H1 (cell line): ENCODE measurements at regions not wholly inside any gene's neighbourhood (a gene's known extent, or its start where the extent isn't known, plus 50 kb on each side); places are given as distances from the start of the nearest gene placed in this dataset.

Experiments used
- CTCF ChIA-PET: fragments of 300-600 bp; sonication (Branson Sonifier 250); formaldehyde crosslinking; loops from one replicate; lab custom pipeline; 2021; ENCODE audit not compliant: partially characterized antibody; lab: Charles Lee
- POLR2A ChIA-PET: fragments of 300-600 bp; sonication (Branson Sonifier 250); formaldehyde crosslinking; loops from one replicate; lab custom pipeline; 2021; ENCODE audit warnings: inconsistent platforms; ENCODE audit not compliant: partially characterized antibody; lab: Charles Lee
- DNase-seq, 2 experiments: peaks; one replicate each; pipeline versions ENCODE4 v3.0.0 to v3.0.0-alpha.2; 2010 to 2022; ENCODE audit warnings: low spot score in 2 of 2, low read depth in 1 of 2, mixed read lengths in 1 of 2
- FAIRE-seq: peaks from 2 replicates; lab custom pipeline; 2011; peaks lifted over from hg19 to GRCh38; lab: Jason Lieb, UNC
- H2AFZ ChIP-seq: 2 replicates; pipeline ENCODE4 v1.8.1; 2012; ENCODE audit warnings: low read length, inconsistent platforms
- H2AK5ac ChIP-seq: 2 replicates; pipeline ENCODE4 v1.6.1; 2013; ENCODE audit warnings: low read depth, low read length
- H2BK120ac ChIP-seq: replicated peaks from 2 replicates; pipeline ENCODE3; 2013; ENCODE audit warnings: low read depth, low read length, inconsistent platforms
- H2BK12ac ChIP-seq: 2 replicates; pipeline ENCODE4 v1.6.1; 2013; ENCODE audit warnings: low read depth, low read length
- H2BK15ac ChIP-seq: 2 replicates; pipeline ENCODE4 v1.6.1; 2013; ENCODE audit warnings: low read length
- H2BK20ac ChIP-seq: 2 replicates; pipeline ENCODE4 v1.6.1; 2013; ENCODE audit warnings: low read length
- H2BK5ac ChIP-seq: 2 replicates; pipeline ENCODE4 v1.6.1; 2013; ENCODE audit warnings: low read depth, low read length
- H3K14ac ChIP-seq: 2 replicates; pipeline ENCODE4 v1.6.1; 2013; ENCODE audit warnings: inconsistent platforms; ENCODE audit not compliant: insufficient read length
- H3K18ac ChIP-seq: 2 replicates; pipeline ENCODE4 v1.6.1; 2013; ENCODE audit warnings: low read length; ENCODE audit errors: extremely low read depth
- H3K23ac ChIP-seq: 2 replicates; pipeline ENCODE4 v1.6.1; 2013; ENCODE audit warnings: inconsistent platforms; ENCODE audit not compliant: insufficient read length
- H3K23me2 ChIP-seq: 2 replicates; pipeline ENCODE4 v1.6.1; 2013; ENCODE audit warnings: low read depth, low read length
- H3K27ac ChIP-seq: 2 replicates; pipeline ENCODE4 v1.6.1; 2011; ENCODE audit warnings: low read depth, low read length, inconsistent platforms
- H3K27me3 ChIP-seq, 4 experiments: replicated peaks in 1 of 4; 1 replicate in 1 of 4; 2 replicates in 3 of 4; pipeline versions ENCODE4 v1.6.1 to v1.8.1; 2011 to 2013; ENCODE audit warnings: low read length in 3 of 4, mild to moderate bottlenecking in 3 of 4, inconsistent platforms in 2 of 4, mixed read lengths in 2 of 4, moderate library complexity in 1 of 4; ENCODE audit not compliant: control insufficient read depth in 3 of 4, insufficient read depth in 3 of 4; ENCODE audit errors: extremely low read depth in 1 of 4
- H3K36me3 ChIP-seq, 4 experiments: 2 replicates each; pipeline versions ENCODE4 v1.6.1 to v1.8.1; 2011 to 2013; ENCODE audit warnings: mild to moderate bottlenecking in 4 of 4, low read length in 3 of 4, moderate library complexity in 2 of 4, control low read depth in 1 of 4, inconsistent platforms in 1 of 4; ENCODE audit not compliant: insufficient read depth in 4 of 4, control insufficient read depth in 2 of 4
- H3K4ac ChIP-seq: replicated peaks from 2 replicates; pipeline ENCODE3; 2013; ENCODE audit warnings: low read length, low read depth, mixed read lengths, inconsistent platforms; ENCODE audit not compliant: insufficient read length
- H3K4me1 ChIP-seq, 4 experiments: replicated peaks in 1 of 4; 1 replicate in 1 of 4; 2 replicates in 3 of 4; pipeline versions ENCODE4 v1.6.1 to v1.8.1; 2011 to 2013; ENCODE audit warnings: low read length in 3 of 4, inconsistent platforms in 2 of 4, mixed read lengths in 1 of 4; ENCODE audit not compliant: insufficient read depth in 4 of 4, control insufficient read depth in 3 of 4
- H3K4me2 ChIP-seq, 2 experiments: 2 replicates each; pipeline versions ENCODE4 v1.6.1 to v1.8.1; 2011 to 2013; ENCODE audit warnings: low read depth in 2 of 2, low read length in 2 of 2, control low read depth in 1 of 2, inconsistent platforms in 1 of 2, mild to moderate bottlenecking in 1 of 2; ENCODE audit not compliant: insufficient read depth in 1 of 2
- H3K4me3 ChIP-seq, 4 experiments: fragments of 200-600, 300-600 bp in 1 of 4; sonication (generic), shearing (Covaris generic), sonication (Bioruptor Twin) in 1 of 4; 2 replicates each; pipeline versions ENCODE4 v1.5.1 to v1.8.1; 2011 to 2016; ENCODE audit warnings: low read length in 4 of 4, low read depth in 3 of 4, control low read depth in 2 of 4, inconsistent platforms in 2 of 4, mild to moderate bottlenecking in 2 of 4, mixed read lengths in 1 of 4, moderate library complexity in 1 of 4; ENCODE audit not compliant: insufficient read depth in 2 of 4; ENCODE audit errors: extremely low read depth in 1 of 4
- H3K56ac ChIP-seq: replicated peaks from 2 replicates; pipeline ENCODE3; 2013; ENCODE audit warnings: low read depth, mild to moderate bottlenecking, mixed read lengths, low read length, inconsistent platforms; ENCODE audit not compliant: insufficient read length
- H3K79me1 ChIP-seq: 2 replicates; pipeline ENCODE4 v1.6.1; 2013; ENCODE audit warnings: low read depth, low read length, control low read depth
- H3K79me2 ChIP-seq, 2 experiments: 2 replicates each; pipeline versions ENCODE4 v1.6.1 to v1.8.1; 2012 to 2013; ENCODE audit warnings: low read length in 2 of 2, mild to moderate bottlenecking in 2 of 2, inconsistent platforms in 1 of 2; ENCODE audit not compliant: insufficient read depth in 2 of 2, control insufficient read depth in 1 of 2
- H3K9ac ChIP-seq, 4 experiments: replicated peaks in 1 of 4; 1 replicate in 1 of 4; 2 replicates in 3 of 4; pipeline versions ENCODE4 v1.6.1 to v1.8.1; 2011 to 2013; ENCODE audit warnings: low read depth in 3 of 4, low read length in 3 of 4, control low read depth in 2 of 4, mild to moderate bottlenecking in 2 of 4, moderate library complexity in 2 of 4, inconsistent platforms in 1 of 4; ENCODE audit errors: extremely low read depth in 1 of 4
- H3K9me3 ChIP-seq, 2 experiments: 2 replicates each; pipeline versions ENCODE4 v1.6.1 to v1.8.1; 2012 to 2013; ENCODE audit warnings: mild to moderate bottlenecking in 2 of 2, moderate library complexity in 2 of 2, control low read depth in 1 of 2, inconsistent platforms in 1 of 2, low read depth in 1 of 2, low read length in 1 of 2, mixed read lengths in 1 of 2; ENCODE audit not compliant: insufficient read depth in 2 of 2
- H4K20me1 ChIP-seq, 2 experiments: replicated peaks in 1 of 2; 2 replicates each; pipeline versions ENCODE3 to v1.8.1; 2011 to 2013; ENCODE audit warnings: inconsistent platforms in 2 of 2, low read length in 2 of 2, mild to moderate bottlenecking in 1 of 2; ENCODE audit not compliant: insufficient read depth in 2 of 2, control insufficient read depth in 1 of 2
- H4K5ac ChIP-seq: 2 replicates; pipeline ENCODE4 v1.6.1; 2013; ENCODE audit warnings: low read length, low read depth, mixed read lengths, inconsistent platforms; ENCODE audit not compliant: insufficient read length
- H4K8ac ChIP-seq: 2 replicates; pipeline ENCODE4 v1.8.0; 2013; ENCODE audit warnings: mild to moderate bottlenecking, moderate library complexity, low read length, inconsistent platforms; ENCODE audit not compliant: insufficient read depth; ENCODE audit errors: extremely low read depth
- H4K91ac ChIP-seq: replicated peaks from 2 replicates; pipeline ENCODE3; 2013; ENCODE audit warnings: low read length, mixed read lengths, inconsistent platforms; ENCODE audit not compliant: insufficient read length
- GABPA ChIP-seq: IDR thresholded peaks from 2 replicates; pipeline ENCODE4 v1.6.1; 2011; ENCODE audit warnings: mild to moderate bottlenecking, low read length, moderate library complexity, borderline replicate concordance; ENCODE audit not compliant: insufficient read depth
- HDAC2 ChIP-seq, 2 experiments: fragments of 300-600 bp in 1 of 2; sonication (generic) in 1 of 2; IDR thresholded peaks; 2 replicates each; pipeline ENCODE4 v1.6.1; 2011 to 2012; ENCODE audit warnings: low read depth in 2 of 2, low read length in 2 of 2, mild to moderate bottlenecking in 2 of 2, moderate library complexity in 2 of 2, borderline replicate concordance in 1 of 2, inconsistent platforms in 1 of 2
- KDM4A ChIP-seq: IDR thresholded peaks from one replicate; pipeline ENCODE4 v1.7.1; 2012; ENCODE audit warnings: low read depth, mild to moderate bottlenecking, moderate library complexity, low read length, inconsistent platforms; ENCODE audit not compliant: severe bottlenecking
- MAFK ChIP-seq: IDR thresholded peaks from 2 replicates; pipeline ENCODE4 v1.6.1; 2012; ENCODE audit warnings: low read depth, mild to moderate bottlenecking, improper control_type of control experiment, low read length
- NANOG ChIP-seq: IDR thresholded peaks from 2 replicates; pipeline ENCODE4 v1.6.1; 2011; ENCODE audit warnings: low read length, low read depth, mild to moderate bottlenecking, inconsistent platforms; ENCODE audit not compliant: insufficient read depth, poor library complexity, severe bottlenecking
- NRF1 ChIP-seq: IDR thresholded peaks from 2 replicates; pipeline ENCODE4 v1.6.1; 2011; ENCODE audit warnings: mild to moderate bottlenecking, low read depth, low read length, improper control_type of control experiment
- POLR2A ChIP-seq, 2 experiments: IDR thresholded peaks; 1 replicate in 1 of 2; 2 replicates in 1 of 2; pipeline ENCODE4 v1.6.1; 2011; ENCODE audit warnings: low read depth in 2 of 2, low read length in 2 of 2, mild to moderate bottlenecking in 2 of 2; ENCODE audit errors: control extremely low read depth in 1 of 2
- RFX5 ChIP-seq: IDR thresholded peaks from 2 replicates; pipeline ENCODE4 v1.6.1; 2011; ENCODE audit warnings: low read depth, low read length, improper control_type of control experiment, borderline replicate concordance
- SAP30 ChIP-seq: fragments of 300-600 bp; sonication (generic); IDR thresholded peaks from 2 replicates; pipeline ENCODE4 v1.7.1; 2012; ENCODE audit warnings: low read length, moderate library complexity, mild to moderate bottlenecking, inconsistent platforms; ENCODE audit not compliant: insufficient read depth, insufficient replicate concordance
- SP1 ChIP-seq: IDR thresholded peaks from 2 replicates; pipeline ENCODE4 v1.6.1; 2011; ENCODE audit warnings: low read depth, low read length
- TAF1 ChIP-seq: IDR thresholded peaks from 2 replicates; pipeline ENCODE4 v1.6.1; 2011; ENCODE audit warnings: mild to moderate bottlenecking, low read depth, low read length
- TBP ChIP-seq: IDR thresholded peaks from 2 replicates; pipeline ENCODE4 v1.6.1; 2011; ENCODE audit warnings: low read depth, low read length, improper control_type of control experiment
- TEAD4 ChIP-seq: IDR thresholded peaks from 2 replicates; pipeline ENCODE4 v1.6.1; 2012; ENCODE audit warnings: low read depth, low read length, inconsistent platforms, mixed read lengths
- YY1 ChIP-seq: IDR thresholded peaks from 2 replicates; pipeline ENCODE4 v1.6.1; 2011; ENCODE audit warnings: low read depth, mild to moderate bottlenecking, low read length
- WGBS, 2 experiments: shearing (Covaris generic) in 1 of 2; methylation state at CpG; one replicate each; pipeline versions ENCODE4 v1.1.6 to v1.1.7; 2013 to 2015; ENCODE audit warnings: low lambda C conversion rate in 2 of 2, mixed read lengths in 2 of 2, inconsistent platforms in 1 of 2, low coverage in 1 of 2, missing lambda C conversion rate in 1 of 2; ENCODE audit not compliant: insufficient replicate concordance in 2 of 2, insufficient coverage in 1 of 2, insufficient read length in 1 of 2; ENCODE audit errors: extremely low coverage in 1 of 2, missing lambda C conversion rate in 1 of 2; 5-methylcytosine and 5-hydroxymethylcytosine counted together

- H2AK5ac ChIP-seq, result no peak overlapping the region
- H3K23ac ChIP-seq, result no peak overlapping the region
- no peak overlapping the region for H3K56ac ChIP-seq
- H3K79me1 ChIP-seq, result peaks cover 6% of the 10 kb centered on the region; the same call in 1 of the 2 replicates
- H3K9ac ChIP-seq, result no peak overlapping the region
- no peaks in the 10 kb centered on the region for H3K23me2 ChIP-seq
- no peak overlapping the region for H3K4ac ChIP-seq
- no peak overlapping the region for H3K18ac ChIP-seq
- H2BK15ac ChIP-seq, result no peak overlapping the region
- no peak overlapping the region for H2BK12ac ChIP-seq
- no peak overlapping the region for H3K4me2 ChIP-seq
- H2BK5ac ChIP-seq, result no peak overlapping the region
- H4K8ac ChIP-seq, result no peak overlapping the region
- H2BK120ac ChIP-seq, result no peak overlapping the region
- DNase-seq (no peak), FAIRE-seq (no peak)
- 88% methylated on average over 22 of the region's 22 CpGs; no CpG with 5 or more reads in 1 of the 2 experiments for WGBS, 2 experiments
- H3K4me1 ChIP-seq, result peaks cover 0 to 8% (median 4%) of the 10 kb centered on the region in 4 experiments; a peak in 5 of 7 replicates
- no peaks in the 10 kb centered on the region for H3K36me3 ChIP-seq
- ChIA-PET CTCF (interaction anchor here (0.6 to 6.8 kb wide), 8 partner anchors 10 to 136 kb away, joined by 3 to 56 read pairs (median 18); no protein-coding TSS in a partner anchor), POLR2A (interaction anchor here (0.7 kb wide), 1 partner anchor 9 kb away, joined by 6 read pairs; no protein-coding TSS in a partner anchor)
- H4K91ac ChIP-seq, result no peak overlapping the region
- H3K27ac ChIP-seq, result no peak overlapping the region
- H4K20me1 ChIP-seq, result peaks cover 5 to 6% of the 10 kb centered on the region in 2 experiments
- H2BK20ac ChIP-seq, result peak overlapping the region; percentile 13; the same call in 1 of the 2 replicates
- no peak overlapping the region for H4K5ac ChIP-seq
- no peak overlapping the region for H2AFZ ChIP-seq
- H3K27me3 ChIP-seq, result no peaks in the 10 kb centered on the region
- no peaks in the 10 kb centered on the region for H3K9me3 ChIP-seq
- H3K79me2 ChIP-seq, result no peaks in the 10 kb centered on the region
- no peak overlapping the region for H3K14ac ChIP-seq
- H3K4me3 ChIP-seq, result no peak overlapping the region
- no peak for TF ChIP-seq GABPA
- no peak for TF ChIP-seq SP1
- TF ChIP-seq TAF1, result no peak
- TF ChIP-seq KDM4A, result no peak
- TF ChIP-seq POLR2A (IDR thresholded peaks at IDR 0.05; ENCODE audit: control extremely low read depth in 1 of 2, low read depth in 2 of 2, low read length in 2 of 2), result no peak
- TF ChIP-seq SAP30, result no peak
- no peak for TF ChIP-seq MAFK
- TF ChIP-seq NANOG, result no peak
- no peak for TF ChIP-seq NRF1
- TF ChIP-seq TEAD4, result no peak
- no peak for TF ChIP-seq YY1
- no peak for TF ChIP-seq RFX5
- no peak for TF ChIP-seq HDAC2 (IDR thresholded peaks at IDR 0.05; ENCODE audit: borderline replicate concordance in 1 of 2, low read depth in 2 of 2, low read length in 2 of 2)
- no peak for TF ChIP-seq TBP
Measured at GRCh38 chr16:85262558-85263238, 150.4 kb upstream of the CIBAR2 start.
